PFSK-1 (cell line): ENCODE measurements at regions not wholly inside any gene's neighbourhood (a gene's known extent, or its start where the extent isn't known, plus 50 kb on each side); places are given as distances from the start of the nearest gene placed in this dataset.

Source experiments
- FOXP2 ChIP-seq: optimal IDR thresholded peaks from 2 replicates; pipeline ENCODE3; 2011; ENCODE audit warnings: borderline replicate concordance, control low read depth, inconsistent platforms; ENCODE audit not compliant: insufficient read depth; ENCODE audit errors: extremely low read length, extremely low read depth
- POLR2AphosphoS5 ChIP-seq: IDR thresholded peaks from 2 replicates; pipeline ENCODE4 v1.6.1; 2012; ENCODE audit warnings: low read depth, mild to moderate bottlenecking, control low read depth, low read length, moderate library complexity
- SIN3A ChIP-seq: IDR thresholded peaks from 2 replicates; pipeline ENCODE4 v1.6.1; 2012; ENCODE audit warnings: mild to moderate bottlenecking, low read length, moderate library complexity, borderline replicate concordance; ENCODE audit not compliant: insufficient read depth
- TAF1 ChIP-seq: IDR thresholded peaks from 2 replicates; pipeline ENCODE4 v1.6.1; 2012; ENCODE audit warnings: low read length, control low read depth, borderline replicate concordance; ENCODE audit not compliant: insufficient read depth
- TF ChIP-seq, protein P1 (sequence below), 2 experiments: IDR thresholded peaks; 2 replicates each; pipeline versions ENCODE4 v1.6.1 to v1.8.0; 2011 to 2012; ENCODE audit warnings: low read depth in 2 of 2, low read length in 2 of 2, control low read depth in 1 of 2, inconsistent platforms in 1 of 2, mild to moderate bottlenecking in 1 of 2, moderate library complexity in 1 of 2; ENCODE audit not compliant: insufficient read depth in 1 of 2

- no peak for TF ChIP-seq FOXP2
- TF ChIP-seq SIN3A = no peak
- TF ChIP-seq, protein P1, sequence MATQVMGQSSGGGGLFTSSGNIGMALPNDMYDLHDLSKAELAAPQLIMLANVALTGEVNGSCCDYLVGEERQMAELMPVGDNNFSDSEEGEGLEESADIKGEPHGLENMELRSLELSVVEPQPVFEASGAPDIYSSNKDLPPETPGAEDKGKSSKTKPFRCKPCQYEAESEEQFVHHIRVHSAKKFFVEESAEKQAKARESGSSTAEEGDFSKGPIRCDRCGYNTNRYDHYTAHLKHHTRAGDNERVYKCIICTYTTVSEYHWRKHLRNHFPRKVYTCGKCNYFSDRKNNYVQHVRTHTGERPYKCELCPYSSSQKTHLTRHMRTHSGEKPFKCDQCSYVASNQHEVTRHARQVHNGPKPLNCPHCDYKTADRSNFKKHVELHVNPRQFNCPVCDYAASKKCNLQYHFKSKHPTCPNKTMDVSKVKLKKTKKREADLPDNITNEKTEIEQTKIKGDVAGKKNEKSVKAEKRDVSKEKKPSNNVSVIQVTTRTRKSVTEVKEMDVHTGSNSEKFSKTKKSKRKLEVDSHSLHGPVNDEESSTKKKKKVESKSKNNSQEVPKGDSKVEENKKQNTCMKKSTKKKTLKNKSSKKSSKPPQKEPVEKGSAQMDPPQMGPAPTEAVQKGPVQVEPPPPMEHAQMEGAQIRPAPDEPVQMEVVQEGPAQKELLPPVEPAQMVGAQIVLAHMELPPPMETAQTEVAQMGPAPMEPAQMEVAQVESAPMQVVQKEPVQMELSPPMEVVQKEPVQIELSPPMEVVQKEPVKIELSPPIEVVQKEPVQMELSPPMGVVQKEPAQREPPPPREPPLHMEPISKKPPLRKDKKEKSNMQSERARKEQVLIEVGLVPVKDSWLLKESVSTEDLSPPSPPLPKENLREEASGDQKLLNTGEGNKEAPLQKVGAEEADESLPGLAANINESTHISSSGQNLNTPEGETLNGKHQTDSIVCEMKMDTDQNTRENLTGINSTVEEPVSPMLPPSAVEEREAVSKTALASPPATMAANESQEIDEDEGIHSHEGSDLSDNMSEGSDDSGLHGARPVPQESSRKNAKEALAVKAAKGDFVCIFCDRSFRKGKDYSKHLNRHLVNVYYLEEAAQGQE (IDR thresholded peaks at IDR 0.05; ENCODE audit: insufficient read depth in 1 of 2, low read depth in 2 of 2, low read length in 2 of 2) = no peak
- TF ChIP-seq POLR2AphosphoS5 = no peak
- TF ChIP-seq TAF1 = no peak
Measured at GRCh38 chr3:16122155-16122554, 52.3 kb upstream of the GALNT15 start.

DNA sequence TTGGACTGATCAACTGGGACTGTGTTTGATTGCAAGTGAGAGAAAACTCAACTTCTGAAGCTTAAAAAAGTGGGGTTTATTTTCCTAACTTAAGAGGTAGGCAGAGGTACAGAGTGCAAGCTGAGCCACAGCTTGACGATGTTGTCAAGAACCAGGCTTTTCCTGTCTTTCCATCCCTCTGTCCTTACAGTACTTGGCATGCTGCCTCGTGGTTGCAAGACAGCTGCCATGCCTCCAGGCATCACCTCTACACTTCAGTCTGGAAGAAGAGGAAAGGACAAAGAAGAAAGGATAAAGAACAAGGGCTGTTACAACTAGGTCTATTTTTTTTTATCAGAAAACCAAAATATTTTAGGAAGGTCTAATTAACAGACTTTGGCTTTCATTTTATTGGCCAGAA lies 51.8 kb upstream of the GALNT15 start:
- TF ChIP-seq POLR2AphosphoS5 (no peak), SIN3A (no peak)
- TF ChIP-seq, protein P1 (IDR thresholded peaks at IDR 0.05; ENCODE audit: insufficient read depth in 1 of 2, low read depth in 2 of 2, low read length in 2 of 2) = no peak

DNA sequence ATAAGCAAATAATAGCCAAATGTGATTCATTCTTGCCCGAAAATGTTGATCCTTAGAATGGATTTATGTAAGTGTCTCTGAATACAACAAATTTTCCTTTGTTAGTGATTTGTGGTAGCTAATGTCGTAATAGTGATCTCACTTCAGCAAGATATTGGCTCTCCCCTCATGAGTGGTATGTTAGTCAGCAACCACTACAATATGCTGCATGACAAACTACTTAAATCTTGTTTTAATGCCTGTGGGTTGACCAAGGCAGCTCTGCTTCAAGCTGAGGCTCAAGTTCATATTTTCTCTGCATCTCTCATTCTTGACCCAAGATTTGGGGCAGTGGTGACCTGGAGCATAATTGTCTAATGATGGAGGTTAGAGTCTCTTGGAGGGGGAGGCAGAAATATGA lies 49.8 kb upstream of the GALNT15 start:
- TF ChIP-seq POLR2AphosphoS5 (no peak), FOXP2 (no peak), SIN3A (no peak), TAF1 (no peak)
- TF ChIP-seq, protein P1 (IDR thresholded peaks at IDR 0.05; ENCODE audit: insufficient read depth in 1 of 2, low read depth in 2 of 2, low read length in 2 of 2) = no peak
